Muscle layer of colon (tissue), 2 donors: ENCODE measurements at regions not wholly inside any gene's neighbourhood (a gene's known extent, or its start where the extent isn't known, plus 50 kb on each side); places are given as distances from the start of the nearest gene placed in this dataset.

Source experiments
- H3K27ac ChIP-seq: one replicate; pipeline ENCODE4 v1.7.0; 2013; ENCODE audit warnings: low read depth, mild to moderate bottlenecking, low read length, moderate library complexity
- H3K27me3 ChIP-seq, 2 donors: one replicate each; pipeline ENCODE4 v1.7.0; 2013; ENCODE audit warnings: low read length in 2 of 2, mild to moderate bottlenecking in 2 of 2; ENCODE audit not compliant: insufficient read depth in 2 of 2, control insufficient read depth in 1 of 2
- H3K36me3 ChIP-seq: one replicate; pipeline ENCODE4 v1.7.0; 2013; ENCODE audit warnings: mild to moderate bottlenecking, low read length; ENCODE audit not compliant: insufficient read depth
- H3K4me1 ChIP-seq: one replicate; pipeline ENCODE4 v1.7.0; 2013; ENCODE audit warnings: mild to moderate bottlenecking, low read length; ENCODE audit not compliant: insufficient read depth
- H3K4me3 ChIP-seq, 2 donors: one replicate each; pipeline ENCODE4 v1.7.0; 2013; ENCODE audit warnings: low read length in 2 of 2, low read depth in 1 of 2, mild to moderate bottlenecking in 1 of 2, moderate library complexity in 1 of 2
- H3K9ac ChIP-seq: one replicate; pipeline ENCODE4 v1.7.0; 2013; ENCODE audit warnings: low read length
- H3K9me3 ChIP-seq: one replicate; pipeline ENCODE4 v1.7.0; 2013; ENCODE audit warnings: mild to moderate bottlenecking, low read length
- donor health status: abdominal sarcoma.
- donor health status: Adenocarcinoma of cecum.

DNA sequence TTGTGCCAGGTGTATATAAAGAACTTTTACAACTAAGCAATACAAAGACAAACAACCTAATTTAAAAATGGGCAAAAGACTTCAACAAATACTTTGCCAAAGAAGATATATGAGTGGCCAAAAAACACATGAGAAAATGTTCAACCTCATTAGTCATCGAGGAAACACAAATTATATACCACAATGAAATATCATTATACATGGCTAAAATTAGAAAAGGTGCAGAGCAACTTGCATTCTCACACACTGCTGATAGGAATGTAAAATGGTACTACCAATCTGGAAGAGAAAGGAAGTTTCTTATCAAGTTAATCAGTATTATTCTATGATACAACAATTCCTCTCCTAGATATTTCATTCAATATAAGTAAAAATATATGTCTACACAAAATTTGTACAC, 131.6 kb upstream of the FRMD6 start:
- Histone ChIP-seq H3K27ac (no peak overlapping the region), H3K4me1 (no peaks in the 10 kb centered on the region), H3K9me3 (no peaks in the 10 kb centered on the region), H3K9ac (no peak overlapping the region), H3K4me3 (no peak overlapping the region), H3K36me3 (no peaks in the 10 kb centered on the region), H3K27me3 (no peaks in the 10 kb centered on the region)

DNA sequence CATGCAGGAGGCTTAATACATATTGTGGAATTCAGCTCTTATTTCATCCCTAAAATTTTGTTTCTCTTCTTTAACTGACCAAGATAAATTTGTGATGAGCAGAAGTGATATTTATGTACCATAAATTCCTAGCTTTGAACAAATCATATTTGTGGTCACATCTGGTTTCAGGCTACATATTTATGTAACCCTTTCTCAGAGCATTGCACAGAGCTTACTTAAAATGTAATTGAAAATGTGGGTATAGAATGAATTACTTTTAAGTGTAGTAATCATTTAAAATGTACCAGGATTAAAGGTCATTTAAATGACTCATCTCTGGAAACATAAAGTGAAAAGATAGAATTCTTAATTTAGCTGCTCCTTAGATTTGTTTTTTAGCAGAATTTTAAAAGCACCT, 129.9 kb upstream of the FRMD6 start:
- Histone ChIP-seq H3K27me3 (no peaks in the 10 kb centered on the region), H3K4me1 (peaks cover 7% of the 10 kb centered on the region), H3K4me3 (no peak overlapping the region), H3K9me3 (no peaks in the 10 kb centered on the region), H3K36me3 (no peaks in the 10 kb centered on the region), H3K9ac (no peak overlapping the region), H3K27ac (no peak overlapping the region)

DNA sequence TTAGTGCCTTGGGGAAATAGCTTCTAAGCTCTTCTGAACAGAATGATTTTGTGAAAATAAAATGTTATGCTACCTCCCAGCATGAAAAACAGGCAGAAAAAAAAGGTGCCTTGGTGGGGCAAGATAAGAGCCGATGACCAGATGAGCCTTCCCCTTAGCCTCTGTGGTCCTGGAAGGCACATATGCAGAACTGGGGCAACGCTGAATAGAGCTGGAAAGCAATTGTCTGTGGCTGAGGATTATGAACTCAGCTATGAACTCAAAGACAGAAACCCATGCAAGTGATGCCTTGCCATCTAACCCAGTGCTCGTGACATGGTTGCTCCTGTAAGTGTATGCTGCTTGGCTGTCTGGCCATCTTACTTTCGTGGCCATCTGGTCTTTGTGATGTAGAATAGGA, 128.5 kb upstream of the FRMD6 start:
- H3K9me3 ChIP-seq = no peaks in the 10 kb centered on the region
- H3K4me3 ChIP-seq = no peak overlapping the region
- no peaks in the 10 kb centered on the region for H3K36me3 ChIP-seq
- no peak overlapping the region for H3K9ac ChIP-seq
- H3K4me1 ChIP-seq = peaks cover 20% of the 10 kb centered on the region
- H3K27me3 ChIP-seq = no peaks in the 10 kb centered on the region
- no peak overlapping the region for H3K27ac ChIP-seq

DNA sequence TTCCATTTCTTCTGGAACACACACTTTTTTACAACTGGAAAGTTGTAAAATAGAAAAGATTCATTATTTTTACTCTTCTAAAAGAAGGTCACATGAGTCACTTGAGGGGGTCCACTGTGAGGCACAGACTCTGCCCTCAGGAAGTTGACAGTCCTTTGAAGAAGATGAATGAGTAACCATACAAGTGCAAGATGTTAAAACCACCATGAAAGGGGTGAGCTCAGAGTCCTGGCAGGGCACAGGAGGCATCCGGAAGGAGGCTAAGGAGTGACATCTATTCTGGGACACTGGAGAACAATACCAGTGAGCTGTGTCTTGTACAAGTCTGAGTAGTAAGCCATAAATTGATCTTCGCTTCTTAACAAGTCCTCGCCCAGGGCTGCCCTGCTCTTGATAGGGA, 126.0 kb upstream of the FRMD6 start:
- H3K4me1 ChIP-seq = peaks cover 20% of the 10 kb centered on the region
- H3K36me3 ChIP-seq = no peaks in the 10 kb centered on the region
- no peak overlapping the region for H3K9ac ChIP-seq
- H3K27me3 ChIP-seq = no peaks in the 10 kb centered on the region
- H3K4me3 ChIP-seq = no peak overlapping the region
- H3K27ac ChIP-seq = no peak overlapping the region
- no peaks in the 10 kb centered on the region for H3K9me3 ChIP-seq

DNA sequence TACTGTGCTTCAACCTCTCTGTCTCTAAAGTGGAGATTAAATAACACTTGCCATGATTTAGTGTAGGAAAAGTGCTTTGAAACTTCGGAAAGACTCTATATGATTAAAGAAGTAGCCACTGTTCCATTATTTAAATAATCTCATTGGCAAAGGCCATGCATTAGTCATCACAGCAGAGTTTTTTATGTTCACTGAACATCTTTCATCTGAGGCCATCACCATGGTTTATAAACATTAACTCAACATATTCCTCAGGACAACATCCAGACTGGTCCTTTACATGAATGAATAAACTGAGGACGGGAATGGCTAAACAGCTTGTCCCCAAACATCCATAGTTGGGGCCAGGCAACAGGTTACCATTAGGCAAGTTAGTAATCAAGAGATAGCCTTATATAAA, 124.6 kb upstream of the FRMD6 start:
- H3K36me3 ChIP-seq = no peaks in the 10 kb centered on the region
- H3K9me3 ChIP-seq = no peaks in the 10 kb centered on the region
- no peaks in the 10 kb centered on the region for H3K27me3 ChIP-seq
- peaks cover 20% of the 10 kb centered on the region for H3K4me1 ChIP-seq
- H3K27ac ChIP-seq = no peak overlapping the region
- H3K9ac ChIP-seq = no peak overlapping the region
- H3K4me3 ChIP-seq = no peak overlapping the region

DNA sequence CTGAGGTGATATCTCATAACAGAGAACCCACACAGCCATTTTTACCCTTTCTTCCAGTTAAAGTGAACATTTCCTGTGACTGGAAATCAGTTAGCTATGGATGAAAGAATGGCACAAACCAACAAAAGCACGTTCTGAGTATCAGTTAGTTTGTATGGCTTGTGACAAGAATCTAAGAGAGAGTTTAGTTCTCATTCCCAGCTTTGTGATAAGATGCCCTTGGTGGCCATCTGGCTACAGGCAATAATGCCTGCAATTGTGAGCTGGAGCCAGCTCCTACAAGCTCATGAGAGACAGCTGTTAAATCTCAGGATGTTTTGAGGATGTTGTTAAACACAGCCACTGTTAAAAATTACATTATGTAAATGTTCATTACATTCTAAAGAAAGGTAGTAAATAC, 122.0 kb upstream of the FRMD6 start:
- Histone ChIP-seq H3K4me1 (peaks cover 25% of the 10 kb centered on the region), H3K27ac (no peak overlapping the region), H3K36me3 (no peaks in the 10 kb centered on the region), H3K4me3 (no peak overlapping the region), H3K9ac (no peak overlapping the region), H3K9me3 (no peaks in the 10 kb centered on the region), H3K27me3 (no peaks in the 10 kb centered on the region)

DNA sequence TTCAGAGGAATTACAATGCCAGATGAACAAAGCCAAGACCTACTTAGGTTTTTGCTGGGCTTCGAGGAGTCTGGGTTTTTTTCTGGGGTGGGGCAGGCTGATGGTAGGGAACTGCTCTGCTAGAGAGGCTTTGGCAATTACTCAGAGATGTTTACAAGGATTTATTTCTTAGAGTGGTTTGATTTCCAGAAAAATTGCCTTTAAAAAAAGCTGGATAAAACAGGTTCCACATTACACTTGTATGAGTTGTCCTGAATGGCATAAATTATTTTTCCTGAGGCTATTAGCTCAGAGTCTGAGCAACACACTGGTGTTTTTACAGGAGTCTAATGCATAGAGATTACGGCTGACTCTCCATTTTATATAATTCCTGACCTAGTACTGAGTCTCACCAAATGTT, 118.5 kb upstream of the FRMD6 start:
- Histone ChIP-seq H3K4me3 (no peak overlapping the region), H3K27ac (no peak overlapping the region), H3K36me3 (no peaks in the 10 kb centered on the region), H3K27me3 (no peaks in the 10 kb centered on the region), H3K9ac (no peak overlapping the region), H3K4me1 (peaks cover 5% of the 10 kb centered on the region), H3K9me3 (no peaks in the 10 kb centered on the region)

DNA sequence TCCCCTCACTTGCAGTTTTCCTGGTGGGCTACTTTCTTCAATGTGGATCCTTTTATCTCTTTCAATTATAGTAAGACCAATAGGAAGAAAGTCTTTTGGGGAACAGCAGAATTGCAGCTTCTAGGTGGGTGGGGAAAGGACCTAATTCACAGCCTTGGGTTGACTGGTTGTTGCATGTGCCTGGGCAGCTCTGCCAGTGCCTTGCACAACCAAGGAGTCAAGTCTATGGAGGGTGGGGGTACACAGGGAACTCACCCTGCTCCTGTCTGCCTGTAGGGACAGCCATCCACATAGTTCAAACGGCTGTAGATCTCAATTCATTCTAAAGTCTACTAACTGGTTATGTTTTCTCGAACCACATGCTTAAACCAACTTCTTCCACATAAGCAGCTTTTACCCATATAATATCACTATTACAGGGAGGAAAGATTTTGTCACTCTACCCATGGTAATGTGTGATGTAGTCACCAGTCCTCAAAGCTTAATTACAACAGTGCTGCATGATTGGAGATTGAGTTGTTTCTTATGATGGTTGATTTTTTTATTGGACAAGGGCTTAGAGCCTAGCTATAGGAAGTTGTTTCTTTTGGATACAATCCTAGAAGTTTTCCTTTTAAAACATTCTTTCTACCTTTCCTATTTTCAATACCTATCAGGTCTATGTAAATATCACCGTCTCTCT, 117.7 kb upstream of the FRMD6 start:
- no peaks in the 10 kb centered on the region for H3K36me3 ChIP-seq
- H3K9me3 ChIP-seq = no peaks in the 10 kb centered on the region
- no peak overlapping the region for H3K27ac ChIP-seq
- peaks cover 5% of the 10 kb centered on the region for H3K4me1 ChIP-seq
- no peak overlapping the region for H3K9ac ChIP-seq
- H3K4me3 ChIP-seq = no peak overlapping the region
- no peaks in the 10 kb centered on the region for H3K27me3 ChIP-seq

DNA sequence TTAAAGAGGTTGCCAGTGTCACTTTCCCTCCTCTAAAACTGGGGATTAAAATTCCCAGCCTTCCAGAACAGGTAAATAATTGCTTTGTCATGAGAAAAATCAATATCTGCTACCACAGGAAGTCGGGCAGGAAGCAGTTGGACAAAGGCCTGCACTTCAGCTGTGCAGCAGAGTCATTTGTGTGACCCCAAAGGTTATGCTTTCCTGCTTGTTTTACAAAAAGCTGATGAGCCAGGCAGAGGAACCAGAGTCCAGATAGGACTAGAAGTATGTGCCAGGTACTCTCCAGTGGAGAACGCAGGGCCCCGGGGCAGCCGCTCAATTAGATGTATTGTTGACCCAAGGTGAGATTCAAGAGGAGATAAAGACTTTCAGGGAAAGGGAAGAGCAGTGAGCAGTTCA, 117.1 kb upstream of the FRMD6 start:
- H3K9me3 ChIP-seq = no peaks in the 10 kb centered on the region
- no peaks in the 10 kb centered on the region for H3K27me3 ChIP-seq
- H3K4me3 ChIP-seq = no peak overlapping the region
- no peak overlapping the region for H3K9ac ChIP-seq
- H3K4me1 ChIP-seq = peaks cover 6% of the 10 kb centered on the region
- no peaks in the 10 kb centered on the region for H3K36me3 ChIP-seq
- H3K27ac ChIP-seq = no peak overlapping the region

DNA sequence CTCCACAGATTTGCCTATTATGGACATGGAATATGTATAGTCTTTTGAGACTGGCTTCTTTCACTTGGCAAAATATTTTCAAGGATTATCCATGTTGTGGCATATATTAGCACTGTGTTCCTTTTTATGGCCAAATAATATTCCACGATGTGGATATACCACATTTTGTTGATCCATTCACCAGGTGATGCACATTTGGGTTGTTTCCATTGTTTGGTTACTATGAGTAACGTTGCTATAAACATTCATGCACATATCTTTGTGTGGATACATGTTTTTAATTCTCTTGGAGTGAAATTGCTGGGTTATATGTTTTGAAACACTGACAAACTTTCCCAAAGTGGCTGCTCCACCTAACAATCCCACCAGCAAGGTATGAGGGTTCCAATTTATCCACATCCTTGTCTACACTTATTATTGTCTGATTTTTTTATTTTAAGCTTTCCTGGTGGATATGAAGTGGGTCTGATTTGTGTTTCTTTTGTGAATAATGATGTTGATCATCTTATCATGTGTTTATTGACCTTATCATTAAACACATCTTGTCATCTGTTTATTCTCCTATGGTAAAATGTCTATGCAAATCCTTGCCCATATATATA, 116.2 kb upstream of the FRMD6 start:
- no peak overlapping the region for H3K4me3 ChIP-seq
- no peaks in the 10 kb centered on the region for H3K27me3 ChIP-seq
- H3K4me1 ChIP-seq = peaks cover 12% of the 10 kb centered on the region
- H3K9me3 ChIP-seq = no peaks in the 10 kb centered on the region
- no peaks in the 10 kb centered on the region for H3K36me3 ChIP-seq
- H3K27ac ChIP-seq = no peak overlapping the region
- no peak overlapping the region for H3K9ac ChIP-seq

DNA sequence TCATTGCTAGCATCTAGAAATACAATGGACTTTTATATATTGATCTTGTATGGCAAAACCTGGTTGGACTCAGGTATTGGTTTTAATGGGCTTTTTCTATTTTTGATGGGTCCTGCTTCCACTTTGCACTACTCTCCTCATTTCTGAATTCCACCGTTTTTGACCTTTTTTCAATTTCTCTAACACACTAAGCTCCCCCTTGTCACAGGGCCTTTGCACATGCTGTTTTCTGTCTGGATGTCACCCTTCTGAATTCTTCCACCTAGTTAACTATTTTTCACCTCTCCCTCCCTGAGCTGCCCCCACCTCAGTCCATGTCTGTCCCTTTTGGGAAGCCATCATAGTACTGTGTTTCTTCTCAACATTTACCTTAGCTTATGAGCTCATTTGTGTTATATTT, 112.7 kb upstream of the FRMD6 start:
- no peak overlapping the region for H3K27ac ChIP-seq
- no peaks in the 10 kb centered on the region for H3K9me3 ChIP-seq

DNA sequence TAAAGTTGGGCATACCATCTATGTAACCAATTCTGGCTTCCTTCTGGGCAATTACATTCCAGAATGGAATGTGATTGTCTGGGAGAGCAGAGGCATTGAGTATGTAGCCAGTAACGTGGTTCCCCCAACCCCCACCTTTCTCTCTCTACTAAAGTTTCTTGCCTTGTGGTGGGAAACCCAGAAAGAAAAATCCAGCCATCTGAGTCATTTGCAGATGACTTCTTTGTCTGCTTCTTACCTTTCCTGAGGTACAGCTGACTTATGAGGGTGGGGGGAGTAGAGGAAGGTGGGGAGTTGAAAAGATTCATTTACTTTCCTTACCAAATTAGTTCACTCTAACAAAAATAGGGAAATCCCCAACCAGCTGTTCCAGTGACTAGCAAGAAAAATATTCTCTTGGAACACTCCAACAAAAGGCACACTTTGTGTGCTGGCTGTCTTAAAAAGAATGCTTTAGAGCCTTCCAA, 112.1 kb upstream of the FRMD6 start:
- Histone ChIP-seq H3K9ac (no peak overlapping the region), H3K27ac (no peak overlapping the region), H3K36me3 (no peaks in the 10 kb centered on the region), H3K4me3 (no peak overlapping the region), H3K27me3 (no peaks in the 10 kb centered on the region), H3K9me3 (no peaks in the 10 kb centered on the region), H3K4me1 (peaks cover 7% of the 10 kb centered on the region)

More for the DNA sequence above, 112.7 kb upstream of the FRMD6 start:
- no peaks in the 10 kb centered on the region for H3K36me3 ChIP-seq
- H3K27me3 ChIP-seq = no peaks in the 10 kb centered on the region
- no peak overlapping the region for H3K4me3 ChIP-seq
- no peak overlapping the region for H3K9ac ChIP-seq
- peaks cover 7% of the 10 kb centered on the region for H3K4me1 ChIP-seq
